ENCODE measurements at regions not wholly inside any gene's neighbourhood (a gene's known extent, or its start where the extent isn't known, plus 50 kb on each side); places are given as distances from the start of the nearest gene placed in this dataset.

DNA sequence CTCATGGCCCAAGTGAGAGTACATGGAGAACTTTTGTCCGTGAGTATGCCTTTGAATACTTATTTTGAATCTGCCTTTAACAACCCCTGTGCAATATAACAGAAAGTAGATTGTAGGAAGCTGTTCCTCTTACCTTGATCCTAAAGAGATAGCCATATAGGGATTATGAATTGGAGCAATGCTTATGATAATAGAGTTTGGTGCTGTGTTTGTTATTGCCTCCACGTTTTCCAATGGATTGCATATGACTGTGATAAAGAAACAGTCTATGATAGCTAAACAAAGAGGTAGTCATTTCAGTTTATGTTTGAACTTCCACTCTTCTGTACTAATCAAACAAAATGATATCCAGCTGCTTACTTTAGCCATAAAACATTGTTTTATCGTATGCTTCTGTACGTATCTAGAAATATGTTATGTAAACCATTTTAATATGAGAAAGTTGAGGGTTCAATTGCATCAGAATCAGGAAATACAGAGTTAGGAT, 199.6 kb upstream of the RGMB start:
- ATAC-seq (peak in 1 of 4 donors; percentile 7), DNase-seq (no peak)
- 83 to 94% (median 90%) methylated on average over 4 of the region's 4 CpGs for WGBS, 3 donors
- H3K9me3 ChIP-seq, result no peaks in the 10 kb centered on the region
- no peak overlapping the region for H3K27ac ChIP-seq
- intact Hi-C loops (cut with DNase I), result no loop called here
- H3K36me3 ChIP-seq (ENCODE audit: insufficient read depth in 1 of 2, low read depth in 1 of 2), result no peaks in the 10 kb centered on the region
- no peaks in the 10 kb centered on the region for H3K27me3 ChIP-seq (ENCODE audit: insufficient read depth in 3 of 3, low read length in 2 of 3)
- TF ChIP-seq, protein P1, sequence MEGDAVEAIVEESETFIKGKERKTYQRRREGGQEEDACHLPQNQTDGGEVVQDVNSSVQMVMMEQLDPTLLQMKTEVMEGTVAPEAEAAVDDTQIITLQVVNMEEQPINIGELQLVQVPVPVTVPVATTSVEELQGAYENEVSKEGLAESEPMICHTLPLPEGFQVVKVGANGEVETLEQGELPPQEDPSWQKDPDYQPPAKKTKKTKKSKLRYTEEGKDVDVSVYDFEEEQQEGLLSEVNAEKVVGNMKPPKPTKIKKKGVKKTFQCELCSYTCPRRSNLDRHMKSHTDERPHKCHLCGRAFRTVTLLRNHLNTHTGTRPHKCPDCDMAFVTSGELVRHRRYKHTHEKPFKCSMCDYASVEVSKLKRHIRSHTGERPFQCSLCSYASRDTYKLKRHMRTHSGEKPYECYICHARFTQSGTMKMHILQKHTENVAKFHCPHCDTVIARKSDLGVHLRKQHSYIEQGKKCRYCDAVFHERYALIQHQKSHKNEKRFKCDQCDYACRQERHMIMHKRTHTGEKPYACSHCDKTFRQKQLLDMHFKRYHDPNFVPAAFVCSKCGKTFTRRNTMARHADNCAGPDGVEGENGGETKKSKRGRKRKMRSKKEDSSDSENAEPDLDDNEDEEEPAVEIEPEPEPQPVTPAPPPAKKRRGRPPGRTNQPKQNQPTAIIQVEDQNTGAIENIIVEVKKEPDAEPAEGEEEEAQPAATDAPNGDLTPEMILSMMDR (IDR thresholded peaks at IDR 0.05), result no peak
- H3K4me3 ChIP-seq, result no peak overlapping the region
- H3K4me1 ChIP-seq, result no peaks in the 10 kb centered on the region

DNA sequence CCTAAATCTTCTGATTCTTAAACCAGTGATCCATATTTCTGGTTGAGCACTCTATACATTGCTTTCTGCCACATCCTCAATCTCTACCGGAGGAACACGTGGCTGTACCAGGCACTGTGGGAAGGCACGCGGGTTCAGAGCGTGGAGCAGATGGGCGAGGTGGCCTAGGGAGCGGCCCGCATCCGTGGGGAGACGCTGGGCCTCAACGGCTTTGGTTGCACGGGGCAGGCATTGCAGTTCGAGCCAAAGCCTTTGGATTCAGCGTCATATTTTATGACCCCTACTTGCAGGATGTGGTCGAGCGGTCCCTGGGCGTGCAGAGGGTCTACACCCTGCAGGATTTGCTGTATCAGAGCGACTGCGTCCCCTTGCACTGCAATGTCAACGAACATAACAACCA, 197.2 kb upstream of the RGMB start:
- DNase-seq (peak in 1 of 2 donors; percentile 27), ATAC-seq (no peak)
- TF ChIP-seq, protein P1 (IDR thresholded peaks at IDR 0.05), result no peak
- Histone ChIP-seq H3K36me3 (ENCODE audit: insufficient read depth in 1 of 2, low read depth in 1 of 2) (no peaks in the 10 kb centered on the region), H3K9me3 (no peaks in the 10 kb centered on the region), H3K4me3 (no peak overlapping the region), H3K4me1 (no peaks in the 10 kb centered on the region), H3K27ac (no peak overlapping the region), H3K27me3 (ENCODE audit: insufficient read depth in 3 of 3, low read length in 2 of 3) (no peaks in the 10 kb centered on the region)
- 91 to 94% (median 91%) methylated on average over 20 of the region's 20 CpGs for WGBS, 3 donors
- intact Hi-C loops (cut with DNase I), result no loop called here

DNA sequence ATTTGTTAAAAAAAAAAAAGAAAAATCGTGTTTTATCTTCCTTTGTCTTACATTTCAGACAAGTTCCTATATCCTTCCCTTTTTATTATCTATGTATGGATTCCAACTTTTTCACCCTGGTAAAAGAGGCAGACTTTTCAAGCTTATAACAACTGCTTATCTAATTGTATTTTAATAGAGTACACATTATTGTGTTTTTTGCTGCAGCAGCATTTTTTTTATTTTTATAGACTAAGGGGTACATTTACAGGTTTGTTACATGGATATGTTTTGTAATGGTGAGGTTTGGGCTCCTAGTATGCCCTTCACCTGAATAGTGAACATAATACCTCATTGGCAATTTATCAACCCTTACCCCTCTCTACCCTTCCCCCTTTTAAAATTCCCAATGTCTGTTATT, 195.0 kb upstream of the RGMB start:
- DNase-seq, result no peak
- no peak for ATAC-seq
- 75 to 90% (median 83%) methylated on average over 1 of the region's 1 CpG for WGBS, 3 donors
- H3K4me1 ChIP-seq, result no peaks in the 10 kb centered on the region
- H3K4me3 ChIP-seq, result no peak overlapping the region
- intact Hi-C loops (cut with DNase I), result no loop called here
- TF ChIP-seq, protein P1 (IDR thresholded peaks at IDR 0.05), result no peak
- H3K9me3 ChIP-seq, result no peaks in the 10 kb centered on the region
- H3K36me3 ChIP-seq (ENCODE audit: insufficient read depth in 1 of 2, low read depth in 1 of 2), result no peaks in the 10 kb centered on the region
- no peaks in the 10 kb centered on the region for H3K27me3 ChIP-seq (ENCODE audit: insufficient read depth in 3 of 3, low read length in 2 of 3)
- H3K27ac ChIP-seq, result no peak overlapping the region

DNA sequence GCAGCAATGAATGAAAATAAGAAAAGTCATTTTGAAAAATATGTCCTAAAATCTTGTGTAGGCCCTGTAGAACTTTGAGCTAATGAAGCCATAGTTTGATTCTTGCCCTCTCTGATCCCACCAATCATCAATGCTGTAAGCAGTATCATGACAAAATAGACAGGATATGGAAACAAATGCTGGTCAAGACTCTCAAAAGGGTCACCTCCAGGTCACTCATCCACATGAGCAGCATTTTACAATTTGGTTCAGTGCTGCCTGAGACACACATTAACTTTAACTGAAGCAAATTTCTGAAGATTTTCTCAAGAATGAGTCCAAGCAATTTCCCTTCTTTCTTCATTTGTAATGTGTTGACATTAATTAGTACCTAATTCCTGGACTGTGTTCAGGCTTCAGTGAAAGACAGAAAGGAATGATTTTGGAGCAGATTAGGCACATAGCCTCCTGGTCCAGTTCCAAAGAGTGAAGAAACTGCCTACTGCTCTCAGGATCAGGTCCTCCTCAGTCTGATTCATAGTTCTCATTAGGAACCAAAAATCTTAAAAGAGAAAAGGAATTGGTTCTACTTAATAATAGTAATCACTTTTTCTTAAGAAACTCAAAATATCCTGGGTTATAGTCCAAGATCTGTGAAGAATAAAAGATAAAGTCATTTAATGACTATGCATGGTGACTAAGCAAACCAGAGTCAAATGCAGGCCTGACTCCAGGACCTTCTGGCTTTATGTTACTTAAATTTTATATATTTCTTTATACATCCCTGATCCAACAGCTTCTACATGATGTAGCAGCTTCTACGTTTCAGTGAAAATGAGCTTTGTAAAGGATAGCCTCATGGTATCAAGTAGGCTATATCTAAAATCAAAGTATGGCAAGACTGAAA, 192.1 kb upstream of the RGMB start:
- H3K36me3 ChIP-seq (ENCODE audit: insufficient read depth in 1 of 2, low read depth in 1 of 2), result no peaks in the 10 kb centered on the region
- intact Hi-C loops (cut with DNase I), result no loop called here
- H3K4me1 ChIP-seq, result no peaks in the 10 kb centered on the region
- WGBS, 3 donors, result 82 to 90% (median 90%) methylated on average over 1 of the region's 1 CpG
- no peak overlapping the region for H3K4me3 ChIP-seq
- H3K9me3 ChIP-seq, result no peaks in the 10 kb centered on the region
- DNase-seq, result no peak
- H3K27ac ChIP-seq, result no peak overlapping the region
- TF ChIP-seq, protein P1 (IDR thresholded peaks at IDR 0.05), result no peak
- ATAC-seq, result no peak
- H3K27me3 ChIP-seq (ENCODE audit: insufficient read depth in 3 of 3, low read length in 2 of 3), result no peaks in the 10 kb centered on the region
